HFFc6 (cell line): ENCODE measurements at regions not wholly inside any gene's neighbourhood (a gene's known extent, or its start where the extent isn't known, plus 50 kb on each side); places are given as distances from the start of the nearest gene placed in this dataset.
"Not testable (repeated sequence)": the region's sequence is repeated elsewhere in the genome, so short reads cannot be mapped to it uniquely, and the experiment has no call there.

Experiments
- DNase-seq: peaks from one replicate; pipeline ENCODE4 v3.0.0-alpha.2; 2018
- H3K27ac Mint-ChIP-seq: 2 replicates; pipeline ENCODE4 v1.8.0; 2020; ENCODE audit warnings: mild to moderate bottlenecking, mixed read lengths
- H3K27me3 Mint-ChIP-seq: 2 replicates; pipeline ENCODE4 v1.8.0; 2021; ENCODE audit warnings: mild to moderate bottlenecking, moderate library complexity, mixed read lengths; ENCODE audit not compliant: insufficient read depth
- H3K36me3 Mint-ChIP-seq: 2 replicates; pipeline ENCODE4 v1.8.0; 2021; ENCODE audit warnings: low read depth, mixed read lengths
- H3K4me1 Mint-ChIP-seq: 2 replicates; pipeline ENCODE4 v1.8.0; 2020; ENCODE audit warnings: low read depth, mixed read lengths
- H3K4me3 Mint-ChIP-seq: 2 replicates; pipeline ENCODE4 v1.8.0; 2020; ENCODE audit warnings: mild to moderate bottlenecking, moderate library complexity, mixed read lengths
- H3K9me3 Mint-ChIP-seq: 2 replicates; pipeline ENCODE4 v1.8.0; 2020; ENCODE audit warnings: mild to moderate bottlenecking, mixed read lengths
- TF ChIP-seq, protein P1 (sequence below): fragments of 200-600 bp; sonication (generic); IDR thresholded peaks from 2 replicates; pipeline ENCODE4 v1.5.0; 2021; ENCODE audit warnings: antibody characterized with exemption, mild to moderate bottlenecking

DNA sequence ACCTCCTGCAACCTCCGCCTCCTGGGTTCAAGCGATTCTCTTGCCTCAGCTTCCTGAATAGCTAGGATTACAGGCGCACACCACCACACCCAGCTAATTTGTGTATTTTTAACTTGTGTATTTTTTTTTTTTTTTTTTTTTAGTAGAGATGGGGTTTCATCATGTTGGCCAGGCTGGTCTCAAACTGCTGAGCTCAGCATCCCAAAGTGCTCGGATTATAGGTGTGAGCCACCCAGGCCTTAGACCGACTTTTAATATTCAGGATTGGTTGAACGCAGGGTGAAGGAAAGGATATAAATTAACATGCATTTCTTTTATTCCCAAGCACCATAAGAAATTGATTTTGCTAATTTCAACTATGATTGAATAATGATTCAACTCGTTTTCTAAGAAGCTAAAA lies 798.6 kb downstream of the GATA3 start:
- H3K27me3 Mint-ChIP-seq = no peaks in the 10 kb centered on the region
- DNase-seq = no peak
- TF ChIP-seq, protein P1, sequence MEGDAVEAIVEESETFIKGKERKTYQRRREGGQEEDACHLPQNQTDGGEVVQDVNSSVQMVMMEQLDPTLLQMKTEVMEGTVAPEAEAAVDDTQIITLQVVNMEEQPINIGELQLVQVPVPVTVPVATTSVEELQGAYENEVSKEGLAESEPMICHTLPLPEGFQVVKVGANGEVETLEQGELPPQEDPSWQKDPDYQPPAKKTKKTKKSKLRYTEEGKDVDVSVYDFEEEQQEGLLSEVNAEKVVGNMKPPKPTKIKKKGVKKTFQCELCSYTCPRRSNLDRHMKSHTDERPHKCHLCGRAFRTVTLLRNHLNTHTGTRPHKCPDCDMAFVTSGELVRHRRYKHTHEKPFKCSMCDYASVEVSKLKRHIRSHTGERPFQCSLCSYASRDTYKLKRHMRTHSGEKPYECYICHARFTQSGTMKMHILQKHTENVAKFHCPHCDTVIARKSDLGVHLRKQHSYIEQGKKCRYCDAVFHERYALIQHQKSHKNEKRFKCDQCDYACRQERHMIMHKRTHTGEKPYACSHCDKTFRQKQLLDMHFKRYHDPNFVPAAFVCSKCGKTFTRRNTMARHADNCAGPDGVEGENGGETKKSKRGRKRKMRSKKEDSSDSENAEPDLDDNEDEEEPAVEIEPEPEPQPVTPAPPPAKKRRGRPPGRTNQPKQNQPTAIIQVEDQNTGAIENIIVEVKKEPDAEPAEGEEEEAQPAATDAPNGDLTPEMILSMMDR = no peak
- peaks cover 27% of the 10 kb centered on the region for H3K9me3 Mint-ChIP-seq
- no peaks in the 10 kb centered on the region for H3K4me1 Mint-ChIP-seq
- no peak overlapping the region for H3K4me3 Mint-ChIP-seq
- H3K27ac Mint-ChIP-seq = no peak overlapping the region
- no peaks in the 10 kb centered on the region for H3K36me3 Mint-ChIP-seq

DNA sequence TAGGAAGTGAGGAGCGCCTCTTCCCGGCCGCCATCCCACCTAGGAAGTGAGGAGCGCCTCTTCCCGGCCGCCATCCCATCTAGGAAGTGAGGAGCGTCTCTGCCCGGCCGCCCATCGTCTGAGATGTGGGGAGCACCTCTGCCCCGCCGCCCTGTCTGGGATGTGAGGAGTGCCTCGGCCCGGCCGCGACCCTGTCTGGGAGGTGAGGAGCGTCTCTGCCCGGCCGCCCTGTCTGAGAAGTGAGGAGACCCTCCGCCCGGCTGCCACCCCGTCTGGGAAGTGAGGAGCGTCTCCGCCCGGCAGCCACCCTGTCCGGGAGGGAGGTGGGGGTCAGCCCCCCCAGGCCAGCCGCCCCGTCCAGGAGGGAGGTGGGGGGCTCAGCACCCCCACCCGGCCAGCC lies 814.4 kb downstream of the GATA3 start:
- H3K27ac Mint-ChIP-seq, H3K36me3 Mint-ChIP-seq, H3K27me3 Mint-ChIP-seq, H3K4me3 Mint-ChIP-seq, DNase-seq, H3K4me1 Mint-ChIP-seq, H3K9me3 Mint-ChIP-seq: not testable (repeated sequence)

DNA sequence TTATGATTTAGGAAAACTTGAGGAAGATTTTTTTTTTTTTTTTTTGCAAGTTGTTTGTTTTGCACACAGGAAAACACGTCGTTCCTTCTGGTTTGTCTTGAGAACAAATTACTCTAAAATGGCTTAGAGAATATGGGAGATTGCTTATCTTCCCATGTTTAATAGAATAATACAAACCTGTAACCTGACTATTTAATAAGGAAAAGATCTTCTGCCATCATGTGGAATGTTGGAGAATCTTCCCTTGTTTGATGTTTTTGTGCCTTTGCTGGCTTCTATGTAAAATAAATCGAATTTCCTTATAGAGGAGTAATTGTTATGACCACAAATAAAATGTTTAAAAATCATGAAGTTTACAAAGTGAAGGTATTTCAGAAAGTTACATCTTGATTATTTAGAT lies 818.8 kb downstream of the GATA3 start:
- no peak overlapping the region for H3K4me3 Mint-ChIP-seq
- TF ChIP-seq, protein P1 = no peak
- no peaks in the 10 kb centered on the region for H3K36me3 Mint-ChIP-seq
- no peak for DNase-seq
- H3K27me3 Mint-ChIP-seq = no peaks in the 10 kb centered on the region
- no peaks in the 10 kb centered on the region for H3K4me1 Mint-ChIP-seq
- H3K27ac Mint-ChIP-seq = no peak overlapping the region
- peaks cover 23% of the 10 kb centered on the region; the same call in 1 of the 2 replicates for H3K9me3 Mint-ChIP-seq

DNA sequence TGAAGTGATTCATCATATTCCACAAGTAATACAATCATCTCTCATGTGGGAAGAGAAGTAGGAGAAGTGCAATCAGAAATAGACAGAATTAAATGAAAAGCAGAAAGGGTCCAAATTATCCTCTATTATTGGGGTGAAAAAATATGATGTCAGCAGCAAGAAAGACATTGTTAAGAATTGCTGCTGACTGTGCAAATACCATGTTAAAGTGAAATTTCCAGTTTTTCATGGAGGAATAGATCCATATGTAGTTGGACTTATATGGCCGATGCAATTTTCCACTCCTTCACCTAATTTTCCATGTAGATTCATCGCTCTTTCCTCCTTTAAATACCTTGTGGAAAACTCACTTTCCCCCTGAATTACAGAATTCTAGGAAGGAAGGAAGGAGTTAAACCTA lies 819.8 kb downstream of the GATA3 start:
- Mint-ChIP-seq H3K36me3 (no peaks in the 10 kb centered on the region), H3K27me3 (no peaks in the 10 kb centered on the region), H3K27ac (no peak overlapping the region), H3K9me3 (peaks cover 27% of the 10 kb centered on the region; the same call in 1 of the 2 replicates), H3K4me1 (no peaks in the 10 kb centered on the region), H3K4me3 (no peak overlapping the region)
- no peak for DNase-seq
- TF ChIP-seq, protein P1 = no peak

DNA sequence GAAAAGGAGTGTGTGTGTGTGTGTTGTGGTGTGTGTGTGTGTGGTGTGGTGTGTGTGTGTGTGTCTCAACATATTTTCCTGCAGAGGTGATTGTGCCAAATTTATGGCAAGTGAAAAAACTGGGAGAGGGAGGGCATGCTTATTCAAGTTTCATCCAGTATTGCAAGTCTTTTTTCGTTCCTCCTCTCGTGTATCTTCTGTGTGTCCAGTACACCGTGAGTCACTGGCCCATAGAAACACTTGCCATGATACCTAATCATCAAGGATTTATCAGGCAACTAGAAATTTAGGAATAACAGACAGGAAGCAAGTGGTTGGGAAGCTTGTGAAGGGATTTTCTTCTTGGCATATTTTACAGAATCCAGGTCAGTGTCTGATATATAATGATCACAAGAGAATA lies 820.5 kb downstream of the GATA3 start:
- Mint-ChIP-seq H3K4me3 (no peak overlapping the region), H3K36me3 (no peaks in the 10 kb centered on the region), H3K4me1 (no peaks in the 10 kb centered on the region), H3K27me3 (no peaks in the 10 kb centered on the region), H3K27ac (no peak overlapping the region), H3K9me3 (peaks cover 27% of the 10 kb centered on the region; the same call in 1 of the 2 replicates)
- no peak for DNase-seq
- TF ChIP-seq, protein P1 = no peak

DNA sequence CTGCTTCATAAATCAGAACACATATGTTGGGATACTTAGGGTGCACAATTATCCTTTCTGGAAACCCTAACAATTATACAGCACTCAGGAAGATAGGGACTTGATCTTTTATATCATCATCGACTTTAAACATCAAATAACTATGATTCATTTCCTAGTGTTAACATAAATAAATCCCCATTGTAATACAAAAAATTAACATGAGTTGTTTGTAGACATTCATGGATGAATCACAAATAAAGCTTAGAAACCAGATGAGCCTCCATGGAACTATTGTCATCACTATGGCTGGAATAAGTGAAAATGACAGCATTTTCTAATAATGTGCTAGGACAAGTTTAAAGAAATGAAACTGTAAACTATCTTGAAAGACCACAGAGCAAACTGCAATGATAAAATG lies 821.7 kb downstream of the GATA3 start:
- no peak for DNase-seq
- Mint-ChIP-seq H3K9me3 (peaks cover 33% of the 10 kb centered on the region), H3K27me3 (no peaks in the 10 kb centered on the region), H3K4me3 (no peak overlapping the region), H3K4me1 (no peaks in the 10 kb centered on the region), H3K36me3 (no peaks in the 10 kb centered on the region), H3K27ac (no peak overlapping the region)
- TF ChIP-seq, protein P1 = no peak
